GM21717 (cell line): ENCODE measurements at regions not wholly inside any gene's neighbourhood (a gene's known extent, or its start where the extent isn't known, plus 50 kb on each side); places are given as distances from the start of the nearest gene placed in this dataset.
"Not testable (repeated sequence)": the region's sequence is repeated elsewhere in the genome, so short reads cannot be mapped to it uniquely, and the experiment has no call there.

Experiments
- ATAC-seq: cut with Tn5 transposase; IDR thresholded peaks from one replicate; pipeline ENCODE4 v1.9.1; 2021; ENCODE audit warnings: mild to moderate bottlenecking, moderate library complexity; ENCODE audit not compliant: unreplicated experiment

- not testable (repeated sequence) for ATAC-seq
These were observed 67.8 kb downstream of the MRPL36 start for GRCh38 chr5:1731855-1732237.

GRCh38 chr5:1731091-1731639 is 68.5 kb downstream of the MRPL36 start:
- no peak for ATAC-seq

- ATAC-seq, result no peak
These were observed 69.2 kb downstream of the MRPL36 start for GRCh38 chr5:1730487-1730847.

GRCh38 chr5:1729641-1730486 is 69.8 kb downstream of the MRPL36 start:
- no peak for ATAC-seq

GRCh38 chr5:1728846-1729245 is 70.8 kb downstream of the MRPL36 start:
- ATAC-seq, result no peak

- ATAC-seq, result no peak
These were observed 72.1 kb downstream of the MRPL36 start for GRCh38 chr5:1727571-1727970.

- no peak for ATAC-seq
These were observed 72.7 kb downstream of the MRPL36 start for GRCh38 chr5:1726956-1727355.

- ATAC-seq, result no peak
These were observed 73.2 kb downstream of the MRPL36 start for GRCh38 chr5:1726469-1726865.

- ATAC-seq, result no peak
These were observed 73.8 kb downstream of the MRPL36 start for GRCh38 chr5:1725641-1726468.

GRCh38 chr5:1724822-1725602 is 74.6 kb downstream of the MRPL36 start:
- ATAC-seq, result no peak

- no peak for ATAC-seq
These were observed 75.4 kb downstream of the MRPL36 start for GRCh38 chr5:1723957-1724821.

- no peak for ATAC-seq
These were observed 76.2 kb downstream of the MRPL36 start for GRCh38 chr5:1723476-1723875.

GRCh38 chr5:1722877-1723276 is 76.8 kb downstream of the MRPL36 start:
- no peak for ATAC-seq

- ATAC-seq, result no peak
These were observed 79.1 kb downstream of the MRPL36 start for GRCh38 chr5:1720396-1721110.

GRCh38 chr5:1719860-1720259 is 79.8 kb downstream of the MRPL36 start:
- no peak for ATAC-seq

- no peak for ATAC-seq
These were observed 81.0 kb downstream of the MRPL36 start for GRCh38 chr5:1718669-1719068.

- not testable (repeated sequence) for ATAC-seq
These were observed 89.5 kb downstream of the MRPL36 start for GRCh38 chr5:1710091-1710490.

GRCh38 chr5:1709171-1709803 is 90.3 kb downstream of the MRPL36 start:
- no peak for ATAC-seq

GRCh38 chr5:1708592-1709141 is 91.0 kb downstream of the MRPL36 start:
- no peak for ATAC-seq
